Spinal cord (tissue), 9 donors: ENCODE measurements at regions not wholly inside any gene's neighbourhood (a gene's known extent, or its start where the extent isn't known, plus 50 kb on each side); places are given as distances from the start of the nearest gene placed in this dataset.

Experiments
- DNase-seq, 6 donors: peaks; one replicate each; pipeline versions ENCODE4 v3.0.0 to v3.0.0-alpha.2; 2013 to 2015; ENCODE audit warnings: low spot score in 6 of 6, low read depth in 4 of 6
- H3K27ac ChIP-seq: one replicate; pipeline ENCODE4 v1.5.1; 2013; ENCODE audit warnings: low read depth, low read length, control low read depth
- H3K27me3 ChIP-seq: one replicate; pipeline ENCODE4 v1.6.1; 2013; ENCODE audit warnings: low read length; ENCODE audit not compliant: control insufficient read depth, insufficient read depth
- H3K36me3 ChIP-seq: one replicate; pipeline ENCODE4 v1.6.1; 2013; ENCODE audit warnings: low read length; ENCODE audit not compliant: control insufficient read depth, insufficient read depth
- H3K4me1 ChIP-seq: one replicate; pipeline ENCODE4 v1.6.1; 2013; ENCODE audit warnings: low read length; ENCODE audit not compliant: control insufficient read depth, insufficient read depth
- H3K4me3 ChIP-seq: one replicate; pipeline ENCODE4 v1.5.1; 2013; ENCODE audit warnings: low read depth, low read length, control low read depth
- H3K9me3 ChIP-seq: one replicate; pipeline ENCODE4 v1.6.1; 2013; ENCODE audit warnings: low read length; ENCODE audit not compliant: control insufficient read depth, insufficient read depth
- WGBS: methylation state at CpG from one replicate; pipeline ENCODE4 v1.1.5; 2013; ENCODE audit warnings: missing lambda C conversion rate; ENCODE audit not compliant: insufficient coverage; 5-methylcytosine and 5-hydroxymethylcytosine counted together
- donor health status: healthy.

- Histone ChIP-seq H3K27ac (no peak overlapping the region), H3K4me3 (no peak overlapping the region), H3K27me3 (no peaks in the 10 kb centered on the region), H3K9me3 (no peaks in the 10 kb centered on the region), H3K36me3 (no peaks in the 10 kb centered on the region), H3K4me1 (no peaks in the 10 kb centered on the region)
- WGBS = no CpG with 5 or more reads among the region's 1 CpG
- DNase-seq = no peak
These were observed 57.4 kb upstream of the HECTD2 start for GRCh38 chr10:91352760-91353159.

- H3K4me3 ChIP-seq = no peak overlapping the region
- no peaks in the 10 kb centered on the region for H3K9me3 ChIP-seq
- no peaks in the 10 kb centered on the region for H3K4me1 ChIP-seq
- H3K27ac ChIP-seq = no peak overlapping the region
- H3K27me3 ChIP-seq = no peaks in the 10 kb centered on the region
- peak in 1 of 6 donors; percentile 56 for DNase-seq
- no peaks in the 10 kb centered on the region for H3K36me3 ChIP-seq
- WGBS = no CpG with 5 or more reads among the region's 4 CpGs
These were observed 55.7 kb upstream of the HECTD2 start for GRCh38 chr10:91354166-91355075.

DNA sequence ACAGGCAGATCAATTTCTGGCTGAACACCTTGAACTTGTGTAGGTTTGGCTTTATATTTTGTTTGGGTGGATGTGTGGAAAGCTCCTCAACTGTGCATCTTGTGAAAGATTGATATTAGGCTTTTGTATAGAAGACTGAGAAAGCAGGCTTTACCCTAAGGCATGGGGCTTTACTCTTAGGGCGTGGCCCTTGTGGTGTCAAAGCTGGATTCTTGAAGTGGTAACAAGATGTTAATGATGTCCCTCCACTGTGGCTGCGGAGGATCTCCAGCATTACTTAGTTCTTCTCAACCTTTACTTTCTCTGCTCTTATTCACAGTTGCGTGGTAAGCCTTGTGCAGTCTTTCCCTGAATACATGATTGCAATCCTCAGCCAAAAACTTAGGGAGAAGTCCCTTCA is 54.1 kb upstream of the HECTD2 start:
- Histone ChIP-seq H3K9me3 (no peaks in the 10 kb centered on the region), H3K4me1 (no peaks in the 10 kb centered on the region), H3K27ac (no peak overlapping the region), H3K27me3 (no peaks in the 10 kb centered on the region), H3K36me3 (no peaks in the 10 kb centered on the region), H3K4me3 (no peak overlapping the region)
- no peak for DNase-seq
- WGBS = 100% methylated on average over 1 of the region's 3 CpGs

- Histone ChIP-seq H3K4me1 (no peaks in the 10 kb centered on the region), H3K9me3 (no peaks in the 10 kb centered on the region), H3K36me3 (no peaks in the 10 kb centered on the region), H3K27ac (no peak overlapping the region), H3K4me3 (no peak overlapping the region), H3K27me3 (no peaks in the 10 kb centered on the region)
- WGBS = 90% methylated on average over 2 of the region's 3 CpGs
- no peak for DNase-seq
These were observed 52.6 kb upstream of the HECTD2 start for GRCh38 chr10:91357497-91357896.
